ENCODE measurements at regions not wholly inside any gene's neighbourhood (a gene's known extent, or its start where the extent isn't known, plus 50 kb on each side); places are given as distances from the start of the nearest gene placed in this dataset.

DNA sequence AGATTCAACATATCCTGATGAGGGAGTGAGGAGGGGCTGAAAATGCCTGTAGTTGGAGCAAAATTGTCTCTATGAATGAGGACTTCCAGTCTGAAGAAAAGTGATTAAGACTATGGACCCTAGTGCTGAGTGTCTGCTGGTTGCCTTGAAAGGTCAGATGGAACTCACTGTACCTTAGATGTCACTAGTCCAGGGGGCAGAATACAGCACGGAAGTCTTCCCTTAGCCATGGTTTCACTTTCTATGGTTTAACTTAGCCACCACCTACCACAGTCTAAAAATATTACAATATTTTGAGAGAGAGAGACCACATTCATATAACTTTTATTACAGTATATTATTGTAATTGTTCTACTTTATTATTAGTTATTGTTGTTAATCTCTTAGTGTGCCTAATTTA lies 223.1 kb downstream of the FMR1NB start:
- TF ChIP-seq, protein P1, sequence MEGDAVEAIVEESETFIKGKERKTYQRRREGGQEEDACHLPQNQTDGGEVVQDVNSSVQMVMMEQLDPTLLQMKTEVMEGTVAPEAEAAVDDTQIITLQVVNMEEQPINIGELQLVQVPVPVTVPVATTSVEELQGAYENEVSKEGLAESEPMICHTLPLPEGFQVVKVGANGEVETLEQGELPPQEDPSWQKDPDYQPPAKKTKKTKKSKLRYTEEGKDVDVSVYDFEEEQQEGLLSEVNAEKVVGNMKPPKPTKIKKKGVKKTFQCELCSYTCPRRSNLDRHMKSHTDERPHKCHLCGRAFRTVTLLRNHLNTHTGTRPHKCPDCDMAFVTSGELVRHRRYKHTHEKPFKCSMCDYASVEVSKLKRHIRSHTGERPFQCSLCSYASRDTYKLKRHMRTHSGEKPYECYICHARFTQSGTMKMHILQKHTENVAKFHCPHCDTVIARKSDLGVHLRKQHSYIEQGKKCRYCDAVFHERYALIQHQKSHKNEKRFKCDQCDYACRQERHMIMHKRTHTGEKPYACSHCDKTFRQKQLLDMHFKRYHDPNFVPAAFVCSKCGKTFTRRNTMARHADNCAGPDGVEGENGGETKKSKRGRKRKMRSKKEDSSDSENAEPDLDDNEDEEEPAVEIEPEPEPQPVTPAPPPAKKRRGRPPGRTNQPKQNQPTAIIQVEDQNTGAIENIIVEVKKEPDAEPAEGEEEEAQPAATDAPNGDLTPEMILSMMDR (conservative IDR thresholded peaks at IDR 0.05; ENCODE audit: low read depth, low read length), result no peak
- no peak for TF ChIP-seq EZH2 (IDR thresholded peaks at IDR 0.05; ENCODE audit: low read length, unreplicated experiment)

Measured in PC-3 (cell line).